A549 (cell line): ENCODE measurements at regions not wholly inside any gene's neighbourhood (a gene's known extent, or its start where the extent isn't known, plus 50 kb on each side); places are given as distances from the start of the nearest gene placed in this dataset.

Experiments
- ATAC-seq, 2 experiments: fragments of 200-7000 bp in 1 of 2; fragments of >200 bp in 1 of 2; cut with Nextera tagmentation in 1 of 2; cut with Tn5 transposase in 1 of 2; 3 replicates each; pipeline versions ENCODE4 v1.8.0 to v1.9.1; 2018 to 2020; ENCODE audit warnings: mild to moderate bottlenecking in 1 of 2, moderate library complexity in 1 of 2
- CTCF ChIA-PET: fragments of 300-600 bp; sonication (Branson Sonifier 250); formaldehyde crosslinking; extraction: SDS; loops from one replicate; lab custom pipeline; 2021; ENCODE audit warnings: antibody characterized with exemption, inconsistent platforms; lab: Yijun Ruan, JAX
- POLR2A ChIA-PET: fragments of 350-600 bp; formaldehyde crosslinking; extraction: SDS; loops from one replicate; lab custom pipeline; 2021; ENCODE audit warnings: antibody characterized with exemption, inconsistent platforms; lab: Yijun Ruan, JAX
- DNase-seq, 2 experiments: peaks; one replicate each; pipeline versions ENCODE4 v3.0.0 to v3.0.0-alpha.2; 2011 to 2016; ENCODE audit warnings: low read depth in 1 of 2, low spot score in 1 of 2
- FAIRE-seq: peaks from 2 replicates; lab custom pipeline; 2011; peaks lifted over from hg19 to GRCh38; lab: Jason Lieb, UNC
- H3K27ac ChIP-seq, 2 experiments: fragments of >200 bp; sonication (Bioruptor Twin); formaldehyde crosslinking; 3 replicates each; pipeline ENCODE4 v1.5.1; 2016 to 2017
- H3K4me1 ChIP-seq: fragments of >200 bp; sonication (Bioruptor Twin); formaldehyde crosslinking; 3 replicates; pipeline ENCODE4 v1.6.1; 2016
- H3K4me2 ChIP-seq: fragments of >200 bp; sonication (Bioruptor Twin); formaldehyde crosslinking; 3 replicates; pipeline ENCODE4 v1.6.1; 2016
- H3K4me3 ChIP-seq: fragments of >200 bp; sonication (Bioruptor Twin); formaldehyde crosslinking; 3 replicates; pipeline ENCODE4 v1.5.1; 2016
- H3K9me3 ChIP-seq: fragments of >200 bp; sonication (Bioruptor Twin); formaldehyde crosslinking; 3 replicates; pipeline ENCODE4 v1.6.1; 2016
- BHLHE40 ChIP-seq: IDR thresholded peaks from 2 replicates; pipeline ENCODE4 v1.6.1; 2012; ENCODE audit warnings: low read depth, low read length, inconsistent platforms
- CBX2 ChIP-seq: fragments of 200-600 bp; sonication (generic); IDR thresholded peaks from 2 replicates; pipeline ENCODE4 v1.6.1; 2016; ENCODE audit warnings: low read depth, mild to moderate bottlenecking, borderline replicate concordance
- CBX8 ChIP-seq: fragments of 200-600 bp; sonication (generic); IDR thresholded peaks from 2 replicates; pipeline ENCODE4 v1.6.1; 2016
- CHD4 ChIP-seq: fragments of 200-600 bp; sonication (generic); IDR thresholded peaks from 2 replicates; pipeline ENCODE4 v1.6.1; 2016; ENCODE audit warnings: antibody characterized with exemption, mild to moderate bottlenecking, borderline replicate concordance
- EHF ChIP-seq: fragments of 250-450 bp; sonication (Bioruptor Pico); IDR thresholded peaks from 2 replicates; pipeline ENCODE4 v1.5.0; 2020; ENCODE audit warnings: mild to moderate bottlenecking
- ELK1 ChIP-seq: fragments of 150-350 bp; IDR thresholded peaks from 2 replicates; pipeline ENCODE4 v1.6.1; 2014; ENCODE audit warnings: low read depth, mild to moderate bottlenecking, low read length
- ESRRA ChIP-seq: fragments of 150-350 bp; IDR thresholded peaks from 2 replicates; pipeline ENCODE4 v1.6.1; 2014; ENCODE audit warnings: mild to moderate bottlenecking, low read length, borderline replicate concordance
- FOSL2 ChIP-seq, 2 experiments: fragments of 450-650 bp in 1 of 2; fragments of >200 bp in 1 of 2; sonication (Bioruptor Twin) in 1 of 2; formaldehyde crosslinking; IDR thresholded peaks; 2 replicates each; pipeline versions ENCODE4 v1.5.0 to v1.6.1; 2016 to 2020; ENCODE audit warnings: mild to moderate bottlenecking in 1 of 2, moderate library complexity in 1 of 2
- HMGXB4 ChIP-seq: fragments of 250-450 bp; sonication (Bioruptor Pico); IDR thresholded peaks from 2 replicates; pipeline ENCODE4 v1.5.0; 2021; ENCODE audit warnings: mild to moderate bottlenecking, moderate library complexity, borderline replicate concordance
- JUN ChIP-seq, 2 experiments: fragments of >200 bp; sonication (Bioruptor Twin); formaldehyde crosslinking; IDR thresholded peaks; 2 replicates in 1 of 2; 3 replicates in 1 of 2; pipeline ENCODE4 v1.6.1; 2016 to 2017
- KDM1A ChIP-seq: fragments of 200-600 bp; sonication (generic); IDR thresholded peaks from 2 replicates; pipeline ENCODE4 v1.6.1; 2016; ENCODE audit warnings: low read depth, mild to moderate bottlenecking
- MAX ChIP-seq: IDR thresholded peaks from 2 replicates; pipeline ENCODE4 v1.6.1; 2012
- MYC ChIP-seq: IDR thresholded peaks from 2 replicates; pipeline ENCODE4 v1.6.1; 2012; ENCODE audit warnings: mild to moderate bottlenecking, inconsistent platforms, low read length, improper control_type of control experiment, borderline replicate concordance
- NFE2L2 ChIP-seq: fragments of 150-350 bp; conservative IDR thresholded peaks from 2 replicates; pipeline ENCODE4 v1.6.1; 2014; ENCODE audit warnings: low read length
- PHF8 ChIP-seq: fragments of 200-600 bp; sonication (generic); IDR thresholded peaks from 2 replicates; pipeline ENCODE4 v1.6.1; 2016; ENCODE audit warnings: low read depth, mild to moderate bottlenecking, antibody characterized with exemption, moderate library complexity, borderline replicate concordance
- POLR2AphosphoS2 ChIP-seq: conservative IDR thresholded peaks from 2 replicates; pipeline ENCODE4 v1.6.1; 2012; ENCODE audit warnings: low read length, improper control_type of control experiment, inconsistent platforms
- RCOR1 ChIP-seq: fragments of 150-350 bp; IDR thresholded peaks from 2 replicates; pipeline ENCODE4 v1.6.1; 2014; ENCODE audit warnings: antibody characterized with exemption, low read length, low read depth
- REST ChIP-seq: fragments of 200-600 bp; sonication (generic); IDR thresholded peaks from 2 replicates; pipeline ENCODE4 v1.6.1; 2016; ENCODE audit warnings: antibody characterized with exemption, mild to moderate bottlenecking, moderate library complexity
- RFX5 ChIP-seq: fragments of 450-650 bp; IDR thresholded peaks from 2 replicates; pipeline ENCODE4 v1.7.1; 2014; ENCODE audit warnings: antibody characterized with exemption, mild to moderate bottlenecking, moderate library complexity
- SREBF2 ChIP-seq: fragments of 450-650 bp; IDR thresholded peaks from 2 replicates; pipeline ENCODE4 v1.6.1; 2014; ENCODE audit warnings: mild to moderate bottlenecking, moderate library complexity
- TP53 ChIP-seq: fragments of 250-450 bp; sonication (Bioruptor Pico); IDR thresholded peaks from 2 replicates; pipeline ENCODE4 v1.5.0; 2021; ENCODE audit warnings: mild to moderate bottlenecking, moderate library complexity
- ZNF302 ChIP-seq: fragments of 250-450 bp; sonication (Bioruptor Pico); IDR thresholded peaks from 2 replicates; pipeline ENCODE4 v1.9.0; 2021; ENCODE audit warnings: inconsistent platforms, mild to moderate bottlenecking, moderate library complexity
- WGBS: methylation state at CpG from one replicate; pipeline ENCODE4 v1.1.6; 2017; ENCODE audit errors: missing lambda C conversion rate; 5-methylcytosine and 5-hydroxymethylcytosine counted together

- Histone ChIP-seq H3K9me3 (no peaks in the 10 kb centered on the region), H3K4me3 (no peak overlapping the region), H3K27ac (no peak overlapping the region), H3K4me2 (no peak overlapping the region)
- no peak for ATAC-seq
- CTCF ChIA-PET = no interaction called here
- FAIRE-seq = no peak
- no peak for DNase-seq
- WGBS = 4% methylated on average over 1 of the region's 1 CpG
- TF ChIP-seq NFE2L2 = no peak
- TF ChIP-seq, all 56 proteins: peak for 0
- POLR2A ChIA-PET = no interaction called here
- H3K4me1 ChIP-seq = no peaks in the 10 kb centered on the region
These were observed 382.6 kb downstream of the DMRTA1 start for GRCh38 chr9:22829236-22829635.

- FAIRE-seq (no peak), DNase-seq (no peak), ATAC-seq (no peak)
- Histone ChIP-seq H3K27ac (no peak overlapping the region), H3K4me2 (no peak overlapping the region), H3K4me3 (no peak overlapping the region), H3K9me3 (no peaks in the 10 kb centered on the region), H3K4me1 (no peaks in the 10 kb centered on the region)
- CTCF ChIA-PET = no interaction called here
- WGBS = 2% methylated on average over 3 of the region's 3 CpGs
- POLR2A ChIA-PET = no interaction called here
- no peak for TF ChIP-seq REST
- TF ChIP-seq FOSL2 (IDR thresholded peaks at IDR 0.05) = no peak
- TF ChIP-seq FOSL2 (CRISPR knock-in tag; IDR thresholded peaks at IDR 0.05) = no peak
- TF ChIP-seq MYC = no peak
- TF ChIP-seq RCOR1 = no peak
These were observed 391.6 kb downstream of the DMRTA1 start for GRCh38 chr9:22838266-22838665.

- H3K4me2 ChIP-seq = no peak overlapping the region
- no peak for TF ChIP-seq POLR2AphosphoS2
- no peak for TF ChIP-seq HMGXB4 (CRISPR knock-in tag)
- no peak for TF ChIP-seq ZNF302 (CRISPR knock-in tag)
- no peak for TF ChIP-seq EHF (CRISPR knock-in tag)
- TF ChIP-seq PHF8 = no peak
- no peak for TF ChIP-seq ESRRA
- no peak for TF ChIP-seq MAX
- TF ChIP-seq BHLHE40 = no peak
- no peak for TF ChIP-seq SREBF2
- no peak for TF ChIP-seq RFX5
- TF ChIP-seq TP53 (CRISPR knock-in tag) = no peak
- no peak for TF ChIP-seq ELK1
- no peak for TF ChIP-seq CBX8
- no peak for TF ChIP-seq JUN (IDR thresholded peaks at IDR 0.05)
- TF ChIP-seq KDM1A = no peak
- no peak for TF ChIP-seq CHD4
- no peak for TF ChIP-seq CBX2
- H3K4me3 ChIP-seq = no peak overlapping the region
- no peaks in the 10 kb centered on the region for H3K9me3 ChIP-seq
- FAIRE-seq (no peak), ATAC-seq (no peak), DNase-seq (no peak)
- ChIA-PET POLR2A (no interaction called here), CTCF (no interaction called here)
- no peak overlapping the region for H3K27ac ChIP-seq
- H3K4me1 ChIP-seq = no peaks in the 10 kb centered on the region
These were observed 394.0 kb downstream of the DMRTA1 start for GRCh38 chr9:22840641-22841040.
